ENCODE measurements at regions not wholly inside any gene's neighbourhood (a gene's known extent, or its start where the extent isn't known, plus 50 kb on each side); places are given as distances from the start of the nearest gene placed in this dataset.

GRCh38 chr4:178028481-178028880, 586.2 kb upstream of the AGA start:
- TF ChIP-seq CTCF (IDR thresholded peaks at IDR 0.05; ENCODE audit: insufficient read depth, low read length) (no peak), POLR2AphosphoS5 (IDR thresholded peaks at IDR 0.05; ENCODE audit: low read depth) (no peak), GABPA (IDR thresholded peaks at IDR 0.05; ENCODE audit: low read depth) (no peak), REST (IDR thresholded peaks at IDR 0.05; ENCODE audit: insufficient replicate concordance, low read depth) (no peak)

Data from HL-60 (cell line).